SU-DHL-6 (cell line): ENCODE measurements at regions not wholly inside any gene's neighbourhood (a gene's known extent, or its start where the extent isn't known, plus 50 kb on each side); places are given as distances from the start of the nearest gene placed in this dataset.

ENCODE experiments used
- EZH2phosphoT487 ChIP-seq: fragments of 200-600 bp; sonication (generic), shearing (Covaris generic); conservative IDR thresholded peaks from 2 replicates; pipeline ENCODE4 v1.6.1; 2018; ENCODE audit warnings: mild to moderate bottlenecking, antibody characterized with exemption, low read length, moderate library complexity, mixed read lengths
- TF ChIP-seq, protein P1 (sequence below): fragments of 200-600 bp; sonication (generic); IDR thresholded peaks from one replicate; pipeline ENCODE4 v1.5.1; 2017; ENCODE audit warnings: antibody characterized with exemption, mild to moderate bottlenecking, low read length, moderate library complexity; ENCODE audit not compliant: insufficient read depth, poor library complexity, severe bottlenecking

DNA sequence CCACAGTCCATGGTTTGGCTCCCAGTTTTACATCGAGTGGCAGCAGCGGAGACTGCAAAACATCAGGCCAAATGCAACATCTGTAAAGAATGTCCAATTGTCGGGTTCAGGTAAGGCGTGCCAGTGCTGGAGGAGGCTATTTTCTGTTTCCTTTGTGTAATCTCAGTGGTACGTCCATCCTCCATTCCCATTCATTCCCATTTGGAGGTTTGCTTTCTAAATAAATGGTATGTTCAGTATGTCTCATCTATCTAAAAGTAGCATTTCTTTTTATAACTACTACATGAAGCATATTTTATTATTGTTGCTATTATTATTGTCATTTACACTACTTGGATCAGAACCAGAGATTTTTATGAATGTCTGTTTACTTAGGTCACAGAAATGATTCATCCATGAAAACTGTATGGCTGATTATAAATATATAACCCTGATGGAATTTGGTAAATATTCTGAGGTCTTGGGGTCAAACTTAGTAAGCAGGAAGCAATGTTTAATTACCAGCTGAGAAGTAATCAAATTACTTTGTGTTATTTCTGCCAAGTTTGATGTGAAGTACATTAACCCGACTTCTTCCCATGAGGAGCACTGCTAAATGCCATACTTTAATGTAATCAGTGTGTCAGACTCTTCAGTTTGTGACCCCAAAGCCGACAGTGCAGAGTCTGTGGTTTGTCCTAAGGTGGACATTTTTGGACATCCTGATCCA lies 512.9 kb downstream of the UTRN start:
- TF ChIP-seq, protein P1, sequence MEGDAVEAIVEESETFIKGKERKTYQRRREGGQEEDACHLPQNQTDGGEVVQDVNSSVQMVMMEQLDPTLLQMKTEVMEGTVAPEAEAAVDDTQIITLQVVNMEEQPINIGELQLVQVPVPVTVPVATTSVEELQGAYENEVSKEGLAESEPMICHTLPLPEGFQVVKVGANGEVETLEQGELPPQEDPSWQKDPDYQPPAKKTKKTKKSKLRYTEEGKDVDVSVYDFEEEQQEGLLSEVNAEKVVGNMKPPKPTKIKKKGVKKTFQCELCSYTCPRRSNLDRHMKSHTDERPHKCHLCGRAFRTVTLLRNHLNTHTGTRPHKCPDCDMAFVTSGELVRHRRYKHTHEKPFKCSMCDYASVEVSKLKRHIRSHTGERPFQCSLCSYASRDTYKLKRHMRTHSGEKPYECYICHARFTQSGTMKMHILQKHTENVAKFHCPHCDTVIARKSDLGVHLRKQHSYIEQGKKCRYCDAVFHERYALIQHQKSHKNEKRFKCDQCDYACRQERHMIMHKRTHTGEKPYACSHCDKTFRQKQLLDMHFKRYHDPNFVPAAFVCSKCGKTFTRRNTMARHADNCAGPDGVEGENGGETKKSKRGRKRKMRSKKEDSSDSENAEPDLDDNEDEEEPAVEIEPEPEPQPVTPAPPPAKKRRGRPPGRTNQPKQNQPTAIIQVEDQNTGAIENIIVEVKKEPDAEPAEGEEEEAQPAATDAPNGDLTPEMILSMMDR, result no peak
- TF ChIP-seq EZH2phosphoT487, result no peak
